ENCODE measurements at regions not wholly inside any gene's neighbourhood (a gene's known extent, or its start where the extent isn't known, plus 50 kb on each side); places are given as distances from the start of the nearest gene placed in this dataset.
"Not testable (repeated sequence)": the region's sequence is repeated elsewhere in the genome, so short reads cannot be mapped to it uniquely, and the experiment has no call there.

DNA sequence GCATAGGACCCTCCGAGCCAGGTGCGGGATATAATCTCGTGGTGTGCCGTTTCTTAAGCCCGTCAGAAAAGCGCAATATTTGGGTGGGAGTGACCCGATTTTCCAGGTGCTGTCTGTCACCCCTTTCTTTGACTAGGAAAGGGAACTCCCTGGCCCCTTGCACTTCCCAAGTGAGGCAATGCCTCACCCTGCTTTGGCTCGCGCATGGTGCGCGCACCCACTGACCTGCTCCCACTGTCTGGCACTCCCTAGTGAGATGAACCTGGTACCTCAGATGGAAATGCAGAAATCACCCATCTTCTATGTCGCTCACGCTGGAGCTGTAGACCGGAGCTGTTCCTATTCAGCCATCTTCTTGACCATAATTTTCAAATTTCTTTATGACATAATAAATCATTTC, 122.1 kb downstream of the XPNPEP1 start:
- TF ChIP-seq, protein P1, sequence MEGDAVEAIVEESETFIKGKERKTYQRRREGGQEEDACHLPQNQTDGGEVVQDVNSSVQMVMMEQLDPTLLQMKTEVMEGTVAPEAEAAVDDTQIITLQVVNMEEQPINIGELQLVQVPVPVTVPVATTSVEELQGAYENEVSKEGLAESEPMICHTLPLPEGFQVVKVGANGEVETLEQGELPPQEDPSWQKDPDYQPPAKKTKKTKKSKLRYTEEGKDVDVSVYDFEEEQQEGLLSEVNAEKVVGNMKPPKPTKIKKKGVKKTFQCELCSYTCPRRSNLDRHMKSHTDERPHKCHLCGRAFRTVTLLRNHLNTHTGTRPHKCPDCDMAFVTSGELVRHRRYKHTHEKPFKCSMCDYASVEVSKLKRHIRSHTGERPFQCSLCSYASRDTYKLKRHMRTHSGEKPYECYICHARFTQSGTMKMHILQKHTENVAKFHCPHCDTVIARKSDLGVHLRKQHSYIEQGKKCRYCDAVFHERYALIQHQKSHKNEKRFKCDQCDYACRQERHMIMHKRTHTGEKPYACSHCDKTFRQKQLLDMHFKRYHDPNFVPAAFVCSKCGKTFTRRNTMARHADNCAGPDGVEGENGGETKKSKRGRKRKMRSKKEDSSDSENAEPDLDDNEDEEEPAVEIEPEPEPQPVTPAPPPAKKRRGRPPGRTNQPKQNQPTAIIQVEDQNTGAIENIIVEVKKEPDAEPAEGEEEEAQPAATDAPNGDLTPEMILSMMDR (conservative IDR thresholded peaks at IDR 0.05; ENCODE audit: low read depth in 2 of 2): not testable (repeated sequence)
- TF ChIP-seq, protein P2, sequence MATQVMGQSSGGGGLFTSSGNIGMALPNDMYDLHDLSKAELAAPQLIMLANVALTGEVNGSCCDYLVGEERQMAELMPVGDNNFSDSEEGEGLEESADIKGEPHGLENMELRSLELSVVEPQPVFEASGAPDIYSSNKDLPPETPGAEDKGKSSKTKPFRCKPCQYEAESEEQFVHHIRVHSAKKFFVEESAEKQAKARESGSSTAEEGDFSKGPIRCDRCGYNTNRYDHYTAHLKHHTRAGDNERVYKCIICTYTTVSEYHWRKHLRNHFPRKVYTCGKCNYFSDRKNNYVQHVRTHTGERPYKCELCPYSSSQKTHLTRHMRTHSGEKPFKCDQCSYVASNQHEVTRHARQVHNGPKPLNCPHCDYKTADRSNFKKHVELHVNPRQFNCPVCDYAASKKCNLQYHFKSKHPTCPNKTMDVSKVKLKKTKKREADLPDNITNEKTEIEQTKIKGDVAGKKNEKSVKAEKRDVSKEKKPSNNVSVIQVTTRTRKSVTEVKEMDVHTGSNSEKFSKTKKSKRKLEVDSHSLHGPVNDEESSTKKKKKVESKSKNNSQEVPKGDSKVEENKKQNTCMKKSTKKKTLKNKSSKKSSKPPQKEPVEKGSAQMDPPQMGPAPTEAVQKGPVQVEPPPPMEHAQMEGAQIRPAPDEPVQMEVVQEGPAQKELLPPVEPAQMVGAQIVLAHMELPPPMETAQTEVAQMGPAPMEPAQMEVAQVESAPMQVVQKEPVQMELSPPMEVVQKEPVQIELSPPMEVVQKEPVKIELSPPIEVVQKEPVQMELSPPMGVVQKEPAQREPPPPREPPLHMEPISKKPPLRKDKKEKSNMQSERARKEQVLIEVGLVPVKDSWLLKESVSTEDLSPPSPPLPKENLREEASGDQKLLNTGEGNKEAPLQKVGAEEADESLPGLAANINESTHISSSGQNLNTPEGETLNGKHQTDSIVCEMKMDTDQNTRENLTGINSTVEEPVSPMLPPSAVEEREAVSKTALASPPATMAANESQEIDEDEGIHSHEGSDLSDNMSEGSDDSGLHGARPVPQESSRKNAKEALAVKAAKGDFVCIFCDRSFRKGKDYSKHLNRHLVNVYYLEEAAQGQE (IDR thresholded peaks at IDR 0.05; ENCODE audit: unreplicated experiment): not testable (repeated sequence)
- TF ChIP-seq EZH2 (IDR thresholded peaks at IDR 0.05; ENCODE audit: low read depth, unreplicated experiment); EZH2phosphoT487 (IDR thresholded peaks at IDR 0.05; ENCODE audit: unreplicated experiment); CREB1 (CRISPR knock-in tag; IDR thresholded peaks at IDR 0.05; ENCODE audit: low read depth); JUNB (IDR thresholded peaks at IDR 0.05; ENCODE audit: unreplicated experiment): not testable (repeated sequence)
- TF ChIP-seq, protein P3, sequence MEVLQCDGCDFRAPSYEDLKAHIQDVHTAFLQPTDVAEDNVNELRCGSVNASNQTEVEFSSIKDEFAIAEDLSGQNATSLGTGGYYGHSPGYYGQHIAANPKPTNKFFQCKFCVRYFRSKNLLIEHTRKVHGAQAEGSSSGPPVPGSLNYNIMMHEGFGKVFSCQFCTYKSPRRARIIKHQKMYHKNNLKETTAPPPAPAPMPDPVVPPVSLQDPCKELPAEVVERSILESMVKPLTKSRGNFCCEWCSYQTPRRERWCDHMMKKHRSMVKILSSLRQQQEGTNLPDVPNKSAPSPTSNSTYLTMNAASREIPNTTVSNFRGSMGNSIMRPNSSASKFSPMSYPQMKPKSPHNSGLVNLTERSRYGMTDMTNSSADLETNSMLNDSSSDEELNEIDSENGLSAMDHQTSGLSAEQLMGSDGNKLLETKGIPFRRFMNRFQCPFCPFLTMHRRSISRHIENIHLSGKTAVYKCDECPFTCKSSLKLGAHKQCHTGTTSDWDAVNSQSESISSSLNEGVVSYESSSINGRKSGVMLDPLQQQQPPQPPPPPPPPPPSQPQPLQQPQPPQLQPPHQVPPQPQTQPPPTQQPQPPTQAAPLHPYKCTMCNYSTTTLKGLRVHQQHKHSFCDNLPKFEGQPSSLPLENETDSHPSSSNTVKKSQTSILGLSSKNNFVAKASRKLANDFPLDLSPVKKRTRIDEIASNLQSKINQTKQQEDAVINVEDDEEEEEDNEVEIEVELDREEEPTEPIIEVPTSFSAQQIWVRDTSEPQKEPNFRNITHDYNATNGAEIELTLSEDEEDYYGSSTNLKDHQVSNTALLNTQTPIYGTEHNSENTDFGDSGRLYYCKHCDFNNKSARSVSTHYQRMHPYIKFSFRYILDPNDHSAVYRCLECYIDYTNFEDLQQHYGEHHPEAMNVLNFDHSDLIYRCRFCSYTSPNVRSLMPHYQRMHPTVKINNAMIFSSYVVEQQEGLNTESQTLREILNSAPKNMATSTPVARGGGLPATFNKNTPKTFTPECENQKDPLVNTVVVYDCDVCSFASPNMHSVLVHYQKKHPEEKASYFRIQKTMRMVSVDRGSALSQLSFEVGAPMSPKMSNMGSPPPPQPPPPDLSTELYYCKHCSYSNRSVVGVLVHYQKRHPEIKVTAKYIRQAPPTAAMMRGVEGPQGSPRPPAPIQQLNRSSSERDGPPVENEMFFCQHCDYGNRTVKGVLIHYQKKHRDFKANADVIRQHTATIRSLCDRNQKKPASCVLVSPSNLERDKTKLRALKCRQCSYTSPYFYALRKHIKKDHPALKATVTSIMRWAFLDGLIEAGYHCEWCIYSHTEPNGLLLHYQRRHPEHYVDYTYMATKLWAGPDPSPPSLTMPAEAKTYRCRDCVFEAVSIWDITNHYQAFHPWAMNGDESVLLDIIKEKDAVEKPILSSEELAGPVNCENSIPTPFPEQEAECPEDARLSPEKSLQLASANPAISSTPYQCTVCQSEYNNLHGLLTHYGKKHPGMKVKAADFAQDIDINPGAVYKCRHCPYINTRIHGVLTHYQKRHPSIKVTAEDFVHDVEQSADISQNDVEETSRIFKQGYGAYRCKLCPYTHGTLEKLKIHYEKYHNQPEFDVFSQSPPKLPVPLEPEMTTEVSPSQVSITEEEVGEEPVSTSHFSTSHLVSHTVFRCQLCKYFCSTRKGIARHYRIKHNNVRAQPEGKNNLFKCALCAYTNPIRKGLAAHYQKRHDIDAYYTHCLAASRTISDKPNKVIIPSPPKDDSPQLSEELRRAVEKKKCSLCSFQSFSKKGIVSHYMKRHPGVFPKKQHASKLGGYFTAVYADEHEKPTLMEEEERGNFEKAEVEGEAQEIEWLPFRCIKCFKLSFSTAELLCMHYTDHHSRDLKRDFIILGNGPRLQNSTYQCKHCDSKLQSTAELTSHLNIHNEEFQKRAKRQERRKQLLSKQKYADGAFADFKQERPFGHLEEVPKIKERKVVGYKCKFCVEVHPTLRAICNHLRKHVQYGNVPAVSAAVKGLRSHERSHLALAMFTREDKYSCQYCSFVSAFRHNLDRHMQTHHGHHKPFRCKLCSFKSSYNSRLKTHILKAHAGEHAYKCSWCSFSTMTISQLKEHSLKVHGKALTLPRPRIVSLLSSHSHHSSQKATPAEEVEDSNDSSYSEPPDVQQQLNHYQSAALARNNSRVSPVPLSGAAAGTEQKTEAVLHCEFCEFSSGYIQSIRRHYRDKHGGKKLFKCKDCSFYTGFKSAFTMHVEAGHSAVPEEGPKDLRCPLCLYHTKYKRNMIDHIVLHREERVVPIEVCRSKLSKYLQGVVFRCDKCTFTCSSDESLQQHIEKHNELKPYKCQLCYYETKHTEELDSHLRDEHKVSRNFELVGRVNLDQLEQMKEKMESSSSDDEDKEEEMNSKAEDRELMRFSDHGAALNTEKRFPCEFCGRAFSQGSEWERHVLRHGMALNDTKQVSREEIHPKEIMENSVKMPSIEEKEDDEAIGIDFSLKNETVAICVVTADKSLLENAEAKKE (CRISPR knock-in tag; IDR thresholded peaks at IDR 0.05): not testable (repeated sequence)
- TF ChIP-seq, protein P4, sequence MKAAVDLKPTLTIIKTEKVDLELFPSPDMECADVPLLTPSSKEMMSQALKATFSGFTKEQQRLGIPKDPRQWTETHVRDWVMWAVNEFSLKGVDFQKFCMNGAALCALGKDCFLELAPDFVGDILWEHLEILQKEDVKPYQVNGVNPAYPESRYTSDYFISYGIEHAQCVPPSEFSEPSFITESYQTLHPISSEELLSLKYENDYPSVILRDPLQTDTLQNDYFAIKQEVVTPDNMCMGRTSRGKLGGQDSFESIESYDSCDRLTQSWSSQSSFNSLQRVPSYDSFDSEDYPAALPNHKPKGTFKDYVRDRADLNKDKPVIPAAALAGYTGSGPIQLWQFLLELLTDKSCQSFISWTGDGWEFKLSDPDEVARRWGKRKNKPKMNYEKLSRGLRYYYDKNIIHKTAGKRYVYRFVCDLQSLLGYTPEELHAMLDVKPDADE (IDR thresholded peaks at IDR 0.05): not testable (repeated sequence)

Measured in GM23338 (cell line).